COLO668 (cell line): ENCODE measurements at regions not wholly inside any gene's neighbourhood (a gene's known extent, or its start where the extent isn't known, plus 50 kb on each side); places are given as distances from the start of the nearest gene placed in this dataset.

Experiments used
- DNase-seq: peaks from one replicate; lab custom pipeline; 2025; ENCODE audit not compliant: unreplicated experiment; lab: John Stamatoyannopoulos, UW

- no peak for DNase-seq
Measured at GRCh38 chr2:22990246-22990645, 394.7 kb upstream of the KLHL29 start.

DNA sequence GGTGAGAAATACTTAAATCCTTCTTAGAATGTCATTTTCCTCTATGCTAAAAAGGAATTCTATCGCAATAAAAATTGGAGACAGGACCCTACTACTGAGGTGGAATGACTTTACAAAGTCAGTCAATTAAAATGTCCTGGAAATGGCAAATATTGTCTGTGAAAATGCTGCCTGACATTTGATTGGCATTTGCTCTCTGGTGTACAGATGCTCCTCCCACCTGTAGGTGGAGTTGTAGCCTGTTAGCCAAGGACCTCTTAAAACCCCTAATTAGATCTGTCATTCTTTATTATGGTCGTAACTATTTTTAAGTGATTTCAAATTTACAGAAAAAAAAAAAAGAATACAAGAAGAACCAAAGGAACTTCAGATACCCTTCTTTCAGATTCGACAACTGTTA lies 393.1 kb upstream of the KLHL29 start:
- no peak for DNase-seq

GRCh38 chr2:22992441-22992840 lies 392.5 kb upstream of the KLHL29 start:
- DNase-seq, result no peak

DNA sequence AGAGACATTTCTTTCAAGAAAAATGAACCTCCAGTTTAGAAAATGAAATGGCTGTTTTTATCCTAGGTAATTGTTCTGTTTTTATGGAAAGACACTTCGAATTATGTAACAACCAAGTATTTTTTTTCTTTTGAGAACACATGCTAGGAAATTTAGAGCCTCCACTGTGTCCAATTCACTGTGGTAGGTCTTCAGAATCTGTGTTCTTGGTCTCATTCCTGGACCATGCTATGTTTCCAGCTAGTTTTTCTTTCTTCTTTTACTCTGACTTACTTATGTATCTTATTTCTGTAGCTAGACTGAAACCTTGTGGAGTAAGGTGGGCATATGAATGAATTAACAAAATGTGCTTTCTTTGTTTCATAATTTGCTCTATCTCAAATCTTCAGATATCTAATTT lies 391.7 kb upstream of the KLHL29 start:
- no peak for DNase-seq

DNA sequence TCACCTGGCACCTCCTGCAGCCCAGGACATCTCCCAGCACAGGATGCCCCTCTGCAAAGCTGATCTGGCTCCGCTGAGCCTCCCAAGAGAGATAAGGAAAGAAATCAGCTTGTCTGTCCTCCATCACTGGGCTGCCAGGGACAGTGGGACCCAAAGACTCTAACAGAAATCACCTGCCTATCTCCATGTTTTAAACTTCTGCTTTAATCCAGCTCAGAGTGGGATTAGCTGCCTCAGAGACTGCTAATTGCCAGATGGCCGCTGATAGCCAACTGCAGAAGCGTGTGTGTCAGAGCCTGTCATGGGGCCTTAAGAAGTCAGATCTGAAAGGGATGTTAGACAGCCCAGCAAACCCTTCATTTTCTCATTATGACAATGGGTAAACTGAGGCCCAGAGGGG lies 389.4 kb upstream of the KLHL29 start:
- no peak for DNase-seq

- no peak for DNase-seq
Measured at GRCh38 chr2:22996911-22997310, 388.1 kb upstream of the KLHL29 start.

DNA sequence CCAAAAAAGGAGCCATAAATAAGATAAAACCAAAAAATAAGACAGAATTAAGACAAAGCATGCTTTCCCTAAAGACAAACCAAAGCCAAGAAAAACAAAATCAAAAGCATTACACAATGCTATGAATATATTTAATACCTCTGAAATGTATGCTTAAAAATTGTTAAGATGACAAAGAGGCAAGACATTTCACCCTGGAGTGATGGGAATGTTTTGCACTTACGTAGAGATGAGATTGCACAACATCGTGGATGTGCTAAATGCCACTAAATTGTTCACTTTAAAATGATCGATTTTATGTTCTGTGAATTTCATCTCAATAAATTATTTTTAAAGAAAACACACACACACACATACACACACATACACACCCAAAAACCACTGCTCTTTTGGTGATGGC lies 386.6 kb upstream of the KLHL29 start:
- no peak for DNase-seq

- DNase-seq, result no peak
Measured at GRCh38 chr2:22999951-23000350, 385.0 kb upstream of the KLHL29 start.

GRCh38 chr2:23002234-23002633 lies 382.7 kb upstream of the KLHL29 start:
- DNase-seq, result no peak

- DNase-seq, result no peak
Measured at GRCh38 chr2:23005469-23005868, 379.5 kb upstream of the KLHL29 start.

GRCh38 chr2:23007631-23008235 lies 377.2 kb upstream of the KLHL29 start:
- no peak for DNase-seq

GRCh38 chr2:23008440-23008839 lies 376.5 kb upstream of the KLHL29 start:
- no peak for DNase-seq

- no peak for DNase-seq
Measured at GRCh38 chr2:23008951-23009350, 376.0 kb upstream of the KLHL29 start.

DNA sequence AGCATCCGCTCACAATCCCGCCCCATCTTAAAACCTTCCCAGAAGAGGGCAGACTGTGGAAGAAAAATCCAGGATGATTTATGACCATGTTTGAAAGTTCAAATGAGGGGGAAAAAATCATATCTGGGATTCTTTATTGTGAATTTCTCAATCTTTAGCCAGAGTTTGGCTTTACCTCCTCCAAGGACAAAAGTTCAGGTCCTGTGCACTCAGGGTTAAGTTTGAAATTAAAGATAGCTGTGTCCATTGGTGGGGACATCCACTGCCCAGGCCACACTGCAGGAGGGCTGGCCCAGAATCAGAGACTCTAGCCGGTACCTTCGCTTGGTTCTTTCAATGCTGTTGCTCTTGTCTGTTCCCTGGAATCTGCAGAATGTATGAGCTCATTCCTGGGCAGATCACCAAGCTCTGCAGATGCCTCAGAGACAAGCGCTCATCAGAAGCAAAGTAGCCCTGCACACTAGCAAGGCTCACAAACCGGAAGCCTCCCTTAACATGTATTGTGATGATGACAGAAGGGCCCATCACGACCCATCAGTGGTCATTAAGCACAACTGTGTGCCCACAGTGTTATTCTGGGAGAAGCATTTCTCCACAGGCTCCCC lies 375.3 kb upstream of the KLHL29 start:
- no peak for DNase-seq

DNA sequence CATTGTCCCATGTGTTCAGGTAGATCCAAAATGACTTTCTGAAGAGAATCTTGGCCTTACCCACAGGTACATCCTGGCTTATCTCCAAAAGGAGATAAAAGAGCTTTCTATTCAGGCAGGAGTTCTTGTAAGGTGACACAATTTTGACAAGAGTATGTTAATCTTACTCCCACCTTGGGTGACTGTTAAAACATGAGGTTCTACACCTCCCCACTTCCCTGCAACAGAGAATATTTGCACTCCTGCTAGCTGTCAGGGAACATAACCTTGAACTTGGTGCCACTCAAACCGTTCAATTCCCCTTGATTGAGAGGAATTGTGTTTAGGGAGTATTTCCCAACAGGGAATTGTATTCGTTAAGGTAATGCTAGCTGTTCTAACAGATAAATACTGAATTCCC lies 372.5 kb upstream of the KLHL29 start:
- DNase-seq, result no peak

DNA sequence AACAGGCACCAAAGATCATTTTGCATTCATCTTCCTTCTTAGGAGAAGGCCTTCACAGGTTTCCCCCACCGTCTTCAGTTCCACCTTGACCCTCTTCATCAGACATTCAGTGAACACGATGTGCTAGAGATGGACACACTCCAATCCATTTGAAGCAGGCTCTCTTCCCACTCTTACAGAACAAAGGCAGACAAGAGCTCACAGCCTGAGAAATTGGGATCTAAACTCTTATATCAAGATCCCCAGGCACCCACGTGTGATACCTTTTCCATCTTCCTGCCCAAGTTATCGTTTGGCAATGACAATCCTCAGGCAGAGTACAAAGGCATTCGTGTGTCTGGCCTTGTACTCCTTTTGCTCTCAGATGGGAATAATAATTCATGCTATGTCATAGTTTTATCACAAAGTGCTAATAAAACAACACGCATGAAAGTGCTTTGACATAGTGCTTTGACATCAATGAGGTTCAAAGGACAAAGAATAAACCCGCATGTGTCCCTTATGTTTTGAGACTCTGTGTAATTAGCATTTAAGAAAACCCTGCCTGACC lies 369.3 kb upstream of the KLHL29 start:
- no peak for DNase-seq

GRCh38 chr2:23019476-23019875 lies 365.5 kb upstream of the KLHL29 start:
- no peak for DNase-seq

DNA sequence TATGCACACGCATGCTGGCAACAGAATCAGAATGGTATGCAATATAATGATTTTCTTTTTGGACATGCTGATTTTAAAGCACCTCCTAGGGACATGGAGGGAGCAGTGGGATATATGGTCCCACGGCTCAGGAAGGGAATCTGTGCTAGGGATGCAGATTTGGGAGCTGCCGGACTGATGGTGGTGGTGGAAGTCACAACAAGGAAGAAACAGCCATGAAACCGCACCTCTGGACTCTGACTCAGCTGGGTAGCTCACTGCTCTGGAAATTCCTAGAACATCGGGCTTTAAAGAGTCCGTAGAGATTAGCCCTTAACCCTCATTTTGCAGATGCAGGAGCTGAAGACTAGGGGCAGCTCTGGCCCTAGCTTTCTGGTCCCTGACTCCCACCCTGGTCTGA lies 364.3 kb upstream of the KLHL29 start:
- DNase-seq, result no peak

- DNase-seq, result no peak
Measured at GRCh38 chr2:23021311-23022120, 363.5 kb upstream of the KLHL29 start.

GRCh38 chr2:23023722-23024121 lies 361.3 kb upstream of the KLHL29 start:
- DNase-seq, result no peak

- DNase-seq, result no peak
Measured at GRCh38 chr2:23026671-23027070, 358.3 kb upstream of the KLHL29 start.

- DNase-seq, result no peak
Measured at GRCh38 chr2:23027396-23027795, 357.6 kb upstream of the KLHL29 start.
